NCI-H526 treated with DMSO at 0.1 percent for 48 hours (cell line): ENCODE measurements at regions not wholly inside any gene's neighbourhood (a gene's known extent, or its start where the extent isn't known, plus 50 kb on each side); places are given as distances from the start of the nearest gene placed in this dataset.
"Not testable (repeated sequence)": the region's sequence is repeated elsewhere in the genome, so short reads cannot be mapped to it uniquely, and the experiment has no call there.

Experiments
- DNase-seq: peaks from one replicate; lab custom pipeline; 2025; lab: John Stamatoyannopoulos, UW

DNA sequence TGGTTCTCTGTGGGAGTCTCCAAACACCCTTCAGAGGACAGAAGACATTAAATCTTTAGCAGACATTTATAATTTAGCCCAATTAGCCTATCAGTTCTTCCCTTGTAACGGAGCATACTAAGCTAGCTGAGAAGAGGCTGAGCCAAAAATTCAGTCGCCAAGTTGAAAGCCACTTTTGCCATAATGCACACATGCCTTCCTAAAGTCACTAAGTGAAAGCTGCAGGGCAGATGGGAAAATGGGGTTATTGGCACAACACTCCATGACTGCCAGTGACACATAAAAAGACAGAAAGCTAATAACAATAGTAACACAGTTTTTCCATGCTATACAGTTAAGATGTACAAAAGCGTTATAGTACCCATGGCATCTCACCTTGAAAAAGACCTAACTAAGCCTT, 176.2 kb downstream of the DIRAS2 start:
- no peak for DNase-seq

DNA sequence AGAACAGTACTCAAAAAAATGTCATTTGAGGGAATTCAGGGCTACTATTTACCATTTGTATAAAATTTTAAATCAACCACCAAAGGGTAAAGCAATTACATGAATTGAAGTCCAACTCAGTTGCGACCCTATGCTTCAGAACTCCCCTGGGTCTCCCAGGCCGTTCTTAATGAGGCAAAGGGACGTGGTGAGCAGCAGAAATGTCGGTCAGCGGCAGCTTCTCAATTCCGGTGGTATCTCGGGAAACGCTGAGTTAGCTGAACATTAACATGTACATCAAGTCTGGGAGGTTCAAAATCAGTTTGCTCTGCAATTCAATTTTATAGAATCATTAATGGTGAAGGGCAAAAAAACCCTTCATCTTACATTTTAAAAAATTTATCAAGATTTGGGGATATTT, 173.2 kb downstream of the DIRAS2 start:
- no peak for DNase-seq

DNA sequence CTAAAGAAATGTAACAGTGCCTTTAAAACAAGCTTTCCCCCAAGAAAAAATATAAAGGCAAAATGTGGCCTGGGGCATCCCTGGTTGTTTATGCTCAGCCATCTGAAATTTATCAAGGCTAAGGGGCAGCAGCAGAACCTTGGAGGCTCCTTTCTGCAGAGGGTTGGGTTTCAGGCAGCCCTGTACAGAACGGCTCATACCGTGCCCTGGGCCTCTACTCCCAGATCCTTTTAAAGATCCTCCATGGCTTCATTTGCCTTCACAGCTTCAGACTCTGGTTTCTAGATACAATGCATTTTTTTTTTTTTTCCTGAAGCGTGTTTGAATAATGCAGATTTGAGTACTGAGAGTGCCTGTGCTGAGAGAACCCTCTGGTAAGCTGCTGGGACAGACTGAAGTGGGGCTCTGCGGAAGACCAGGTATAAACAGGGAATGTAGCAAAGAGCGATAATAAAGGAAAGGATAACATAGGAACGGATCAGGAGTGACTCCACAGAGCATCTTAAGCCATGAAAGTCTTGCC, 172.7 kb downstream of the DIRAS2 start:
- no peak for DNase-seq

DNA sequence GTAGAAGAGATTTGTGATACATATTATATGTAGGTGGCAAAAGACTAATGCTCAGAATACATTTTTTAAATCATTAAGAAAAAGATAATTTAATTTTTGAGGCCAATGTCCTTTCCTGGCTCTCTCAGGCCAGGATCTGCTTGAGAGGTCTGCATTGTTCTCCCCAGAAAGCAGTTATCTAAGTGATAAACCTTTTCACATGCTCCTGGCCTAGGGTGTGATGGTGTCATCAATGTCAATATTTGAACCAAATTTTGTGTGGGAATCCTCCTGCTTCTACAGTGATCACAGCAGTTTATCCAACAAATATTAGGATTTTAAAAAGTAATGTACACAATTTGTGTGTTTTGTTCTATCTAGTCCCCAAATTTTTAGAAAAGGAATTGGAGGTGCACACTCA, 166.6 kb downstream of the DIRAS2 start:
- DNase-seq, result no peak

DNA sequence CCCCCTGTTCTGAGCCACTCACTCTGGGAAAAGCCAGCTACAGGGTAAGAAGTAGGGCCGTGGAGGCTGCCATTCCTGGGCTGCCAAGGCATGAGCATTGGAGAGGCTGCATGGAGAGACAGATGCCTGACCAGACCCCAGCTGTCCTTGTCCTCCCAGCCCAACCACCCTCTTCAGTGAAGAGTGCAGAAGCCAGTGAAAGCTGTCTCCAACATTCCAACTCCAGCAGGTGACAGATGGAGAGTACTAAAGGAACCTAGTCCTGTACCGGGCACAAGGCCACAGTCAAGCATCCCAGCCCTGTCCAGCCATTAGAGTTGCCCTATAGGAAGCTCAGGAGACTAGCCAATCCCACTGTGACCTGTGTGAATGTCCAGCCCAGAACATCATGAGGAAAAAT, 165.1 kb downstream of the DIRAS2 start:
- DNase-seq, result no peak

DNA sequence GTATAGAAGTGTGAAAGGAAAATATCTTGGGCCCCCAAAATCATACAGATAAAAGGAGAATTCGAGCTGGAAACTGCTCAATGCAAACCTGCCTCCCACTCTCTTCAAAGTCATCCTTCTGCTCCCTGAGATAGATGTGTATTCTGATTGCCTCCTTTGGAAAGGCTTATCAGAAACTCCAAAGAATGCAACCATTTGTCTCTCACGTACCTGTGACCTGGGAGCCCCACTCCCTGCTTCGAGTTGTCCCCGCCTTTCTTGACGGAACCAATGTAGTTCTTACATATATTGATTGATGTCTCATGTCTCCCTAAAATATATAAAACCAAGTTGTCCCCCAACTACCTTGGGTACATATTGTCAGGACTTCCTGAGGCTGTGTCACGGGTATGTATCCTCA, 163.8 kb downstream of the DIRAS2 start:
- DNase-seq, result no peak

DNA sequence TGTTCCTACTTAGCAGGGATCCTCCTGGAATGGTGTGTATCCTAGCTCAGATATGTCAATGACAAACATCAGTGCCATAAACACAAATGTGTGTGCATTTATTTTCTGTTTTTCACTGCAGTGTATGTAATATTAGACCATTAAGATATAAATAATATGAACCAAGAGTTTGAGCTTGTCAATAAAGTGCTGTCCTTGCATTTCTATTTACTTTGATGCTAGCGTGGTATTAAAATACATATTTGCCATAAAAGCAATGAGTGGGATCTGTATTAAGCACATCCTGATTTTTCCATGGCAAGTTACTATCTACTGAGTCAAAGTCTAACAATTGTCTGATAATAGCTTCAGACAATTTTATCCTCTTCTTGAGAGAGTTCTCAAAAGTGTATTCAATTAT, 157.6 kb downstream of the DIRAS2 start:
- DNase-seq, result no peak

DNA sequence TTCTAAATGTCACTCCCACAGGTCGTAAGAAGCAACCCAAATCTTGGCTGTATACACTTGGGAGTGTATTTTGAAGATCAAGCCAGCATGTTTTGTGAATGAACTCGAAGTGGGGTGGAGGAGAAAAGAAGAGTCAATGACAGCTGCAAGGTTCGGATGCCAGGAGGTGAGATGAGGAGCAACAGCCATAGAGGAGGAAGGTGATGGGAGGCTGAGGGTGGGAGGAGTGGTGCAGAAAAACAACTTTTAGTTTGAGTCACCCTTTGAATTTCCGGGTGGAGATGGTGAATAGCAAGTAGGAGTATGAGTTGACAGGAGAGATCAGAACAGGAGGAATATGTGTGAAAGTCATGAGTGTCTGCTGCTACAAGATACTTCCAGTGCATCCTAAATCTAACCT, 153.6 kb downstream of the DIRAS2 start:
- no peak for DNase-seq

DNA sequence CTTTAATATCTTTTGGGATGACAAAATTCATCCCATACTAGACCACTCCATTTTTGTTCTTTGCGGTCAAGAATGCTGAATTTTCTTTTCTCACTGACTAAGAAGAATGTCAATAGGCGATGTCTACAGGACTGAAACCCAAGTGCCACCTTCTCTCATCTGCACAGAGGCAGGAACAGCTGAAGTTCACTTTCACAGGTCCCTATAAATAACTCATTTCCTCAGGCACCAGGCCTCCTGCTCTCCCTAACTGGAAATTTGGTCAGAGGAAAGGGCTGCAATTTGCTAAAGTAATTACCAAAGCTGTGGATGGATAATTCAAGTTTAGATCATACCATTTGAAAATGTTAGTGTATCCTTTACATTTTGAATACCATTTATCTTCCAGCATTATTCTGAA, 142.9 kb downstream of the DIRAS2 start:
- DNase-seq, result no peak

DNA sequence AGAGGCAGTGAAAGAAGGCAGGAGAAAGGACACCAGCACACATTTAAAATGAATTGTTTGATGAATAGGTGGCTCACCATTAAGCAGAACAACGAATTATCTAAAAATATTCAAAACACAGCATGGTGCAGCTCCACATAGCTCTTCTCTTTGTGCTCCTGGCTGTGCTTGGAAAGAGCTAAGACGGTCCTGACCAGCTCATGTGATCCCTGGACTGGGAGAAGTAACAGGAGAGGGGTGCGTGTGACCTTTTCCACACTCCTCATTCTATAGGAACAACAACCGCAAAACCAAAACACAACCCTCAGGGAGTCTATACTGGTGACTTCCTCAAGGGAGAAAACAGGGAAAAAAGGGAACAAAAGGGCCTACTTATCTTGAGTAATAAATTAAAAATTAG, 140.5 kb downstream of the DIRAS2 start:
- no peak for DNase-seq

DNA sequence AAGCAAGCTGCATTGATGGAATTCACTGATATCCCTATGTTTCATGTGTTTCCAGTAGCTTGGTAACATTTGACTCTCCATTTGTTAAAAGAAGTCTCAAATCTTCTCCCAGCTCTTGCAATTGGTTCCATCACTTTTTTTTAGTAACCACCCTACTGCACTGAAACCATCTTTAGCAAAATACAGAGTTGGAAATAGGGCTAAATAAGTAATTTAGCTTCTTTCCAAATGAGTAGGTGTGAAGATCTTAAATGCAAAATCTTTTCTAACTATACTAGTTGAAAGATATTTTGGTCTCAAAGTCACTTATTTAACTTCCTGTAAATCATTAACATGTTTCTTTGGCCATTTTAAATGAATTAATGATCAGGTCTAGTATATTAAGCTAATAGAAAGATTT, 138.1 kb downstream of the DIRAS2 start:
- no peak for DNase-seq

DNA sequence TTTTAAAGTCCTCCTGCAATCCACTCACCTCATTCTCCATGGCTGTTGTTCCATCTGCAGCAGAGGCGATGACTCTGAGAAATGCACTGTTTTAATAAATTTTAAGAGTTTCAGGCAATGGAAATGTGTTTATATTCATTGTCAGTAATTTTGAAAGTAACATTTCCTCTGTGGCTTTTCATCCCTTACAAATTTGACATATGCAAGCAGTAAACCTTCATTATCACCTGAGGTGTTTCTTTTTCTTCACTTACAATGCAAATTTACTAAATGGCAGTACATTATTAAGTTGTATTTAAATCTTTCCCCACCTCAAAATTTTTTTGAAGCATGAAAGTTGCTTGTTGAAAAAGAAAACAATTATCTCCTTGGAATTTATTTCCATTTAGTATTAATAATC, 136.9 kb downstream of the DIRAS2 start:
- no peak for DNase-seq

DNA sequence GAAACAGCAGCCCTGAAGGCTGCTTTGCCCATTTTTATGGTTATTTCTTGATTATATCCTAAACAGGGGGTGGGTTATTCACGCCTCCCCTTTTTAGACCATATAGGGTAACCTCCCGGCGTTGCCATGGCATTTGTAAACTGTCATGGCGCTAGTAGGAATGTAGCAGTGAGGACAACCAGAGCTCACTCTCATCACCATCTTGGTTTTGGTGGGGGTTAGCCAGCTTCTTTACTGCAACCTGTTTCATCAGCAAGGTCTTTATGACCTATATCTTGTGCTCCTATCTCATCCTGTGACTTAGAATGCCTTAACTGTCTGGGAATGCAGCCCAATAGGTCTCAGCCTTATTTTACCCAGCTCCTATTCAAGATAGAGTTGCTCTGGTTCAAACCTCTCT, 136.2 kb downstream of the DIRAS2 start:
- DNase-seq, result not testable (repeated sequence)

DNA sequence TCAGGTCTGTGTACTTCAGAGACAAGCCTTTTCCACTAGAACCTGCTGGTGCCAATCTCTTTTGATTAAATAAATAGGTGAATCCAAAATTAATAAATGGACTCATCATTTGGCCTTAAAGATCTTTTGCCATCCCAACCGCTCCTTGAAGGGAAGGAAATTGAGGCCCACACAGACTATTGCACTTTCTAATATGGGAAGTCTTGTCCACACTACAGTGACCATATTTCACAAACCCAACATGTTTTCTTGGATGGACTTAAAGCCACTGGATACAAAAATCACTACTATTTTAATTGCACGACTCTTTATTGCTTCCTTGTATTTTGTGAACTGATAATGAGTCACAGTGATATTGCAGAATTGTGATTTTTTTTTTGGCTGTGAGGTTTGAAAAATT, 135.0 kb downstream of the DIRAS2 start:
- no peak for DNase-seq

DNA sequence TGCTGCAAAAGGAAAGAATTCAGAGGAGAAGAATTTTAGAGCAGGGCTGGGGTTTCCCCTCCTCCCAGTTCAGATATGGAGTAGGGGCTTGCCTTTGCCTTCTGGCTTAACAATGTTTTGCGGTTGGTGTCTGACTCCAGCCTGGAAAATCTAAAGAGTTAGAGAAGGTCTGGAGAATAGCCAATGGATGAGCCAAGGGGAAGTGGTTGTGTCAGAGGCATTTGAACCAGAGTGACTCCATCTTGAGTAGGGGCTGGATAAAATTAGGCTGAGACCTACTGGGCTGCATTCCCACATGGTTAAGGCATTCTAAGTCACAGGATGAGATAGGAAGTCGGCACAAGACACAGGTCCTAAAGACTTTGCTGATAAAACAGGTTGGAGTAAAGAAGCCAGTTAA, 133.7 kb downstream of the DIRAS2 start:
- DNase-seq, result no peak

DNA sequence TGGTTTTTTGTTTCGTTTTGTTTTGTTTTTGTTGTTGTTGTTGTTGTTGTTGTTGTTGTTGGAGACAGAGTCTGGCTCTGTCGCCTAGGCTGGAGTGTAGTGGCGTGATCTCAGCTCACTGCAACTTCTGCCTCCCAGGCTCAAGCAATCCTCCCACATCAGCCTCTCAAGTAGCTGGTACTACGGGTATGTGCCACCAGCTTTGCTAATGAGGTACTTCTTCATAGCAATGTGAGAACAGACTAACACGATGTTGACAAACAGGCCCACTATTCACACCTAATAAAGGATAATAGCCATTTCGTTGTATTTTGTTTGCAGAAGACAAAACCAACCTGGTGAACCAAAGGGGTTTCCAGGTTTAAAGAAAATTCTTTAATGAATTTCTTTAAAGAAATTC, 130.9 kb downstream of the DIRAS2 start:
- DNase-seq, result no peak

DNA sequence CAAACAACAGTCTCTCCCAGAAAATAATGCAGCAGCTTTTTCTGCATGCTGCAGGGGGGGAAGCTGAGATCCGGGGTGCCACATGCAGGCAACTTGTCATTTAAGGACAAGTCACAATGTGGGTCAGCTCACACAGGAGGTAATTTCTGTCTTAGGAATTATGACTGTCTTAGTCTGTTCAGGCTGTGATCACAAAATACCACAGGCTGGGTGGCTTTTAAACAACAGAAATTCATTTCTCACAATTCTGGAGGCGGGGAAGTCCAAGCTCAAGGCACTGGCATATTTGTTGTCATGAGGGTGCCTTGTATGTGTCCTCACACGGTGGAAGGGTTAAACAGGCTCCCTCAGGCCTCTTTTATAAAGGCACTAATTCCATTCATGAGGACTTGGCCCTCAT, 127.7 kb downstream of the DIRAS2 start:
- DNase-seq, result no peak

DNA sequence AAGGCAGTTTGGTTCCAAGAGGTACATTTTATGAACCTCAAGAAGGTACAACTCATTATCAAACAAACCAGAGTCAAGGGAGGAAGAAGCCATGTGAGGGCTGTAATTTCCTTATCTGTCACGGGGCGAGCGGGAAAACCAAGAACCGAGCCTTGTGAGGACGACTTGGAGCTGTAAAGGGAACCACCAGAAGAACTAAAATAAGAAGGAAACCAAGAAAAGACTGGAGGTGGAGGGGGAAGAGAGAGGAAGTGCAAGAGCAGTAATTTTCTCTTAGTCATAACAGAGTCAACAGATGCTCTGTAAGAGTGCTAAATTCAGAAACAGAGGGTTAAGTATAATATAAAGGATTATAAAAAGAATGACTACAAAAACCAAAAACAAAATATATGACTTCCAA, 127.1 kb downstream of the DIRAS2 start:
- DNase-seq, result no peak

DNA sequence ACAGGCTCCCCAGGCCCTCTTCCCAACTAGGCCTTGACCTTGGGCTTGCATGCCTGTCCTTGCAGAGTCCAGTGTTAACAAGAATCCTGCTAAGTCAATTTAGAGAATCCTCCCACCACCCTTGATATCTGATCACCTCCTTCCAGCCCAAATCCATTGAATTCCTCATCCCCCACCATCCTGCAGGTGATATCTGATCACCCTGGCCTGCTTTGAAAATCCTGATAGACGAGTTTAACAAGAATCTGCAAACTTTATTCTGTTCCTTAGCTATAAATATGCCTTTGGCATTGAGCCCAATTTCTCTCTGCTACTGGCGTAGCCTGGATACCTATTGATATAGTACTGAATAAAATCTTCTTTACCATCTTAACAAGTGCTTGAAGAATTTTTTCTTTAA, 125.5 kb downstream of the DIRAS2 start:
- DNase-seq, result no peak

DNA sequence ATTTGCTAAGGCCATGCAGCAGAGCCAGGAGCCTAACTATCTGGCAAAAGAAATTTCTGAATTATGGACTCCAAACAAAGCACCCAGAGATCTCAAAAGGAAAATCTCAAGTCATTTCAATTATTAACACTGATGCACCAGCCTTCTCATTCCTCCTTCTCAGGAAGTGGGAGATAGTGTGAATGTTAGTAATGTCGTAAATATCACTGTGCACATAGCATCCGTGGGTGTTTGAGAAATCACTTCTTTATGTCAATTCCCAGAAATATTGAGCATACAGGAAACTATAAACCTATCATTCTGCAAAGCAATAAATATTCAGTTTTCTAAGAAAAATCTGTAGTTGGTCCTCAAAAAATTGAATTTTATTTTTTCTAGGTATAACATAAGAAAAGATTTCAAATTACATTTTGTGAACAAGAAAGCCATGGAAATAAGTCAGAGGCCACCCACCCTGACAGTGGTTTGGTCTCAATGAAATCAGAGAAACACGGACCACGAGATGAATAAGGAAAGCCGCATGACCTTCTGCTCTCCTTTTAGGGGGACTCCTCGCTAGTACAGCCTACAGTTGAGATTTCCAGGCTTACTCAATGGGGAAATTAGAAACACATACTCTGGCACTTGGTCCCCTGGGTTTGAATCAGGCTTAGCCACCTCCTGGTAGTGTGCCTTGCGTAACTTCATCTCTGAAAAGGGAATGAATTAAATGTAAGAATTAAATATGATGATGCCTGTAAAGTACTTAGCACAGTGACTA, 120.6 kb downstream of the DIRAS2 start:
- no peak for DNase-seq

DNA sequence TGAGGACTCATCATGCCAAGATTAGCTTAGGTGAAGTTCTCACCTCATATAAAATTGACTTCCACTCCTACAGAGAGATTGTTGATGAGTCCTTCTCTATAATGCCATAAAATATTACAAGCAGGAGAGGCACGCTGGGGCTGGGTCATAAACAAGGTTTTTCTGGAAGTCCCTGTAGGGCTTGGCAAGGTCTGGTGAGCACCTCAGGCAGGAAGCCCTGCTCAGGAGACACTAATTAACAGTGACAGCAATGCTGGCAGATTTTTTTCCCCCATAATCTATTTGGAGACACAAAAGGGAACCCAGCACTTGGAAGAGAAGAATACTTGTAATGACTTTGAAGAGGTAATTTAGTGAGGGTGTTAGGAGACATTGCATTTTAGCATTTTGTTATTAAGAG, 118.7 kb downstream of the DIRAS2 start:
- no peak for DNase-seq

DNA sequence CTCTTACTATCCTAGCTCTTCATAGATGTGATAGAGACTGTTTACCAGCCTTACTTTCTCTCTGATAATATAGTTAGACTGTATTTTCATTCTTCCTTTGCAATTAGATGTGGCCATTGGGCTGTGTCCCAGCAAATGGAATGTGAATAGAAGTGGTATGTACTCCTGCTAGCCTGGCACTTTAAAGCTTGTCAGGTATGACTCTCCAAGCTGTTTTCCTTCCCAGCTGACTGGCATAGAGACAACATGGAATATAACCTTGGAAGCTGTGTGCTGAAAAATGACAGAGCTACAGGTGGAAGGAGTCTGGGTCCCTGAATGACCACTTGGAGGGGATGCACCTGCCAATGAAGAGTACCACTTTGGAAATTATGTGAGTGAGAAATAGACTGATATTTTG, 116.2 kb downstream of the DIRAS2 start:
- no peak for DNase-seq

DNA sequence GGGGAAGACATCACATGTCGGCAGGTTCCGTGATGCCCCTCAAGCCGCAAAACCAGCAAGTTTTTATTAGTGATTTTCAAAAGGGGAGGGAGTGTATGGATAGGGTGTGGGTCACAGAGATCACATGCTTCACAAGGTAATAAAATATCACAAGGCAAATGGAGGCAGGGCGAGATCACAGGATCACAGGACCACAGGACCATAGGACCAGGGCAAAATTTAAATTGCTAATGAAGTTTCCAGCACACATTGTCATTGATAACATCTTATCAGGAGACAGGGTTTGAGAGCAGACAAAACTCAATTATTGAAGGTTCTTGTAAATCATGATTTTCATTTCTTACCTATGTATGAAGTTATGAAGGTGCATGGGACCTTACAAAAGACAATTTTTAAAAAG, 106.5 kb downstream of the DIRAS2 start:
- not testable (repeated sequence) for DNase-seq

DNA sequence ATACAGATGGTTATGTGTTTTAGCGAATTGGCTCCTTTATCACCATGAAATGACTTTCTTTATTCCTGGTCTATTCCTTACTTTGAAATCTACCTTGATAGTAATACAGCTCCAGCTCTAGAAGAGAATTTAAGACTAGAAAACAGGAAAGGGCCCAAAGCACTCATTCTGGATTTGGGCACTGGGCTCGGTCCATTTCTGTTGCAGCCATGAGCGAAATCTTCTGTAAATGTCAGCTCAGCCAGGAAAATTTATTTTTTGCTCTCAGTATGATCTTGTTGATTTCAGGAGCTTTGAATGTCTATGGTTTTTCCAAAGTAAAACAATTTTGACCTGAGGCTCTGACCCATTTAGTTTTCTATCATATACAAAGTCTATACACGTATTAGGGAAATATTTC, 104.1 kb downstream of the DIRAS2 start:
- no peak for DNase-seq
